GM12891 (cell line): ENCODE measurements at regions not wholly inside any gene's neighbourhood (a gene's known extent, or its start where the extent isn't known, plus 50 kb on each side); places are given as distances from the start of the nearest gene placed in this dataset.

Source experiments
- DNase-seq: peaks from one replicate; pipeline ENCODE4 v3.0.0; 2011; ENCODE audit warnings: low spot score; ENCODE audit not compliant: insufficient read length
- FAIRE-seq: peaks from 2 replicates; lab custom pipeline; 2011; peaks lifted over from hg19 to GRCh38; lab: Jason Lieb, UNC
- PAX5 ChIP-seq: IDR thresholded peaks from 2 replicates; pipeline ENCODE4 v1.6.1; 2011; ENCODE audit warnings: low read length, moderate library complexity, mild to moderate bottlenecking; ENCODE audit not compliant: insufficient read depth, severe bottlenecking
- POLR2A ChIP-seq: IDR thresholded peaks from 2 replicates; pipeline ENCODE4 v1.6.1; 2011; ENCODE audit warnings: low read depth, low read length, control low read depth
- POLR2AphosphoS5 ChIP-seq: IDR thresholded peaks from 2 replicates; pipeline ENCODE4 v1.6.1; 2011; ENCODE audit warnings: low read depth, low read length, control low read depth
- POU2F2 ChIP-seq: IDR thresholded peaks from 2 replicates; pipeline ENCODE4 v1.6.1; 2011; ENCODE audit warnings: low read depth, mild to moderate bottlenecking, control low read depth, low read length, moderate library complexity
- SPI1 ChIP-seq: IDR thresholded peaks from 2 replicates; pipeline ENCODE4 v1.6.1; 2011; ENCODE audit warnings: low read depth, low read length, control low read depth
- TAF1 ChIP-seq: IDR thresholded peaks from 2 replicates; pipeline ENCODE4 v1.6.1; 2011; ENCODE audit warnings: low read depth, low read length, control low read depth

GRCh38 chr1:173275496-173275895 lies 68.4 kb upstream of the TNFSF4 start:
- DNase-seq: no peak
- no peak for TF ChIP-seq POLR2AphosphoS5
- TF ChIP-seq POU2F2: no peak
- TF ChIP-seq SPI1: no peak
- TF ChIP-seq POLR2A: no peak
- no peak for TF ChIP-seq PAX5
- TF ChIP-seq TAF1: no peak
- no peak for FAIRE-seq

DNA sequence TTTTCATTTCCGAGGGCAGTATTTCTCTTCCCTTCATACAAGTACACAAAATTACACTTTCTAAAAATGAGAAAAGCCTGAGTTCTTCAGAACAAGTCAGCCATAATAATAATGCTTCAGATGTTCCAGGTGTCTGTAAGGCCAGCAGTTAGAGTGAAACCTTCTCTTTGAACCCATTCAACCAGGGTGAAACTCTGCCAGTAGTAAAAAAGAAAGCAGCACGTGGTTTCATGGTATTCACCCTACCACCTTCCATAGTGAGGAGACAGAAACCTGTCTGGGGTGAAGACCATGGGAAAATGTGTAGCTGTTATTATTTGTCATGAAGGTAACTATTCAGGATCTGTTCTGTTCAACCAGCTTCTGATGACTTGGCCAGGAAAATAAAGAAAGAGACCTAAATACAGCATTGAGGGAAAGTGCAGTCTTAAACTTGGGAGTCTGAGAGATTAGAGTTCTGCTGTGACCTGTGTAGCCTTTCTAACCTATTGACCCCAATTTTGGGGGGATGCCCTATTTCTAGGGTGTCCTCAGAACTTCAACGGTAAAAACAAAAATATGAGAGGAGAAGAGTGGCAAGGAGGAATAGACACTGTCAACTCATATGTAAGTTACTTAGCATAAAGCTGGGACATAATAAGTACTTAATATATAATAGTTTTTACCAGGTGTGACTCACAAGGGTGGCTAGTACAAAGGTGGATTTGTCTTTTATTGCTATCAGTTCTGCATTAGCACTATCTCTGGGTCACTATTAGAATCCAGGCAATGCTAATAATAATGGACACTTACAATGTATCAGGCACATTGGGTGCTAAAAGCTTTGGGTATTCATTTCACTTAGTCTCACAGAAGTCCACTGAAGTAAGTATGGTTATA lies 70.0 kb upstream of the TNFSF4 start:
- DNase-seq: no peak
- TF ChIP-seq POU2F2: no peak
- no peak for TF ChIP-seq SPI1
- no peak for TF ChIP-seq POLR2A
- no peak for TF ChIP-seq PAX5
- no peak for TF ChIP-seq TAF1
- TF ChIP-seq POLR2AphosphoS5: no peak
- peak; percentile 85 for FAIRE-seq

DNA sequence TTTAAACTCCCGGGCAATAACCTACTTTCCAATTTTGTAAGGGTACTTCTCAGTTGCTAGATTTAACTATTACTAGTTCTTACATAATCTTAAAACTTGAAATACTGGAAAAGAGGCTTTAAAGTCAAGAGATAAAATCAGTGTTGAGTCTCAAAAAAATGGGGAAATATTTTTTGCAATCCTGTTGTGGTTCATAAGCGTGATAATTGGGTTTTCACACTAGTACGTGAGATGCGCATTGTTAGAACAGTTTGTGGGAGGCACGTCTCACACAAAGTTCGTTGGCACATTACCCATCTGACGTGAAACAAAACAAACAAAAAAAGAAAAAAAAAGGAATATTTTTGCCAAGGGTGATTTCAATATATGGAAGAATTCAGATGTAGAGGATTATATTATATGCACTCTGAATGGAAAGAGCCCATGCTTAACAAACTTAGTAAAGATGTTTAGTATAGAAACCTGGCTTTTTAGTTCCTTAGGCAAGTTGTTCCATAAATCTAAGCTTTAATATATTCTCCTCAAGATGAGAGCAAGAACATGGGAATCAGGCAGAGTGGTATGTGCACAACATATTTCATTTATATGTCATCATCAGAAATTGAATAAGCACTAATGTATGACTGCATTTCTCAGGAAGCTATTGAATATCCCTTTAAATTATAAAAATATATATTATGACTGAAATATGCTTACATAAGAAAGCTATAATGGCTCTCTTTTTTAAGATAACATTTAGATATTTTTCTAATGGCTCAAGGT lies 73.9 kb upstream of the TNFSF4 start:
- DNase-seq: no peak
- no peak for TF ChIP-seq TAF1
- TF ChIP-seq POLR2A: no peak
- TF ChIP-seq PAX5: no peak
- TF ChIP-seq SPI1: no peak
- no peak for TF ChIP-seq POU2F2
- no peak for TF ChIP-seq POLR2AphosphoS5
- no peak for FAIRE-seq

DNA sequence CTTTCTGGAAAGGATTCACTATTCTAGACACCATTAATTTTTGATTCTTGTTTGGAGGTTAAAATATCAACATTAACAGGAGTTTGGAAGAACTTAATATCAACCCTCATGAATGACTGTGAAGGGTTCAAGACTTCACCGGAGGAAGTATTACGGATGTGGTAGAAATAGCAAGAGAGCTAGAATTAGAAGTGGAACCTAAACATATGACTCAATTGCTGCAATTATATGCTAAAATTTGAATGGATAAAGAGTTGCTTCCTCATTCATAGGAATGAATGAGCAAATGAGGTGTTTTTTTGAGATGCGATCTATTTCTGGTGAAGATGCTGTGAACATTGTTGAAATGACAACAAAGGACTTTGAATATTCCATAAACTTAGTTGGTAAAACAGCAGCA lies 77.9 kb upstream of the TNFSF4 start:
- TF ChIP-seq TAF1 (no peak), SPI1 (no peak), POLR2AphosphoS5 (no peak), POU2F2 (no peak), POLR2A (no peak), PAX5 (no peak)
- no peak for FAIRE-seq
- DNase-seq: no peak

- no peak for FAIRE-seq
- TF ChIP-seq PAX5 (no peak), POLR2A (no peak), POLR2AphosphoS5 (no peak), TAF1 (no peak), SPI1 (no peak), POU2F2 (no peak)
- DNase-seq: no peak
These were observed 80.7 kb upstream of the TNFSF4 start for GRCh38 chr1:173287785-173288184.

GRCh38 chr1:173293756-173294155 lies 86.6 kb upstream of the TNFSF4 start:
- DNase-seq (no peak), FAIRE-seq (no peak)
- TF ChIP-seq TAF1 (no peak), PAX5 (no peak), POLR2A (no peak)

- FAIRE-seq (no peak), DNase-seq (no peak)
- TF ChIP-seq POLR2AphosphoS5: no peak
- TF ChIP-seq TAF1: no peak
- no peak for TF ChIP-seq POLR2A
- TF ChIP-seq PAX5: no peak
- TF ChIP-seq POU2F2: no peak
- no peak for TF ChIP-seq SPI1
These were observed 87.7 kb upstream of the TNFSF4 start for GRCh38 chr1:173294843-173295242.

DNA sequence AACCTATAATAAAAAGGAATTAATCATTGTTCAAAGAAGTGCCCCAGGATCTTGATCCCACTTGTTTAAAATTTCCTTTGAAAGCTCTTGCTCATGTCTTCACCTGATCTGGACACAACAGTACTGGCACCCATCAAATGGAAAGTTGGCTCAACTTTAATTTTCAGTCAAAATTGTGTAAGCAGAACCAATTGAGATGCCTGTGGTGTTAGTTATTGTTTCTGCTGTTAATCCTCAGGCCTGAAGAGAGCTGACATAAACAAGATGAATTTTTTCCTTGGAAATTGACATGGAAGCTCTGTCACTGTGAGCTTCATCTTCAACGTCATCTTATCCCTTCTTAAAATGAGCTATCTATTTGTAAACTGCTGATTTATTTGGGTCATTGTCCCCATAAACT lies 88.3 kb upstream of the TNFSF4 start:
- FAIRE-seq (no peak), DNase-seq (no peak)

GRCh38 chr1:173295995-173296394 lies 88.9 kb upstream of the TNFSF4 start:
- FAIRE-seq (no peak), DNase-seq (no peak)
- TF ChIP-seq TAF1 (no peak), PAX5 (no peak), POLR2A (no peak), SPI1 (no peak), POLR2AphosphoS5 (no peak), POU2F2 (no peak)

More for the DNA sequence above, 88.3 kb upstream of the TNFSF4 start:
- TF ChIP-seq POLR2AphosphoS5: no peak
- TF ChIP-seq PAX5: no peak
- TF ChIP-seq TAF1: no peak
- TF ChIP-seq POLR2A: no peak
- TF ChIP-seq SPI1: no peak
- no peak for TF ChIP-seq POU2F2
